ENCODE measurements at regions not wholly inside any gene's neighbourhood (a gene's known extent, or its start where the extent isn't known, plus 50 kb on each side); places are given as distances from the start of the nearest gene placed in this dataset.

DNA sequence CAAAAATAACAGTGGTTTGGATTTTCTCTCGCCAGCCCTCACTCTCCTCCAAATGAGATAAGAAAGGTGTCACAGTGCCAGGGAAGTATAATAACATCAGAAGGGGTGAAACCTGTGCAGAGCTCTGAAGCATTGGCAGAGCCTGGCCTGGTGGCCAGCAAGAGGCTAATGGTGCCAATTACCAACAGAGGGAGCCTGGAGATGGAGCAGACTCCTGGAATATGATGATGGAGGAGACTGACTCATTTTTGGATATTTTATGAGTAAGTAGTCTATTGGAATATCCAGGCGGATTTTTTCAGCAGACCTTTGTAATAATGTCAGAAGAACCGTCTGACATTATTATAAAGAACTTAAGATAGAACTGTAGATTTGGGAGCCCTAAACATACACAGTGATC, 442.6 kb upstream of the MARCKS start:
- ChIA-PET POLR2A (no interaction called here), CTCF (no interaction called here)
- DNase-seq, result no peak
- no peaks in the 10 kb centered on the region for H3K36me3 Mint-ChIP-seq (ENCODE audit: low read depth)
- H3K9me3 Mint-ChIP-seq, result no peaks in the 10 kb centered on the region
- H3K27ac Mint-ChIP-seq, result no peak overlapping the region
- no peaks in the 10 kb centered on the region for H3K4me1 Mint-ChIP-seq
- peaks cover 1% of the 10 kb centered on the region for H3K27me3 Mint-ChIP-seq
- no peak overlapping the region for H3K4me3 Mint-ChIP-seq

DNA sequence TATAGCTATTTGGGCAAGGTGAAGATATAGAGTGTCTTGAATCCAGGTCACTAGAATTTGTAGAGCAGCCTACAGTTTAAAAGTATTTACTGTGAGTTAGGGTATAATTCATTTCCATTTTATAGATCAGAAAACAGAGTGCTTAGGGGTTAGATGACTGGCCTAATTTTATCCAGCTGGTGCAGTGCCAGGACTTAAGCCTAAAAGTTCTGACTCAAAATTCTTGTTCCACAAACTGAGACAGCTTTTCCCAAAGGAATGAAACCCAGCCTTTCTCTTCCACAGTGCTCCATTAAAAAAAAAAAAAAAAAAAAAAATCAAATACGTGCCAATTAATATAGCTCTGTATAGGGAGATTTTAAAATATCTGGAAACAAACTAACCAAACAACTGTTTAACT, 441.0 kb upstream of the MARCKS start:
- Mint-ChIP-seq H3K27me3 (peaks cover 1% of the 10 kb centered on the region), H3K9me3 (no peaks in the 10 kb centered on the region), H3K4me1 (no peaks in the 10 kb centered on the region), H3K4me3 (no peak overlapping the region), H3K36me3 (ENCODE audit: low read depth) (no peaks in the 10 kb centered on the region), H3K27ac (no peak overlapping the region)
- CTCF ChIA-PET, result no interaction called here
- DNase-seq, result no peak
- POLR2A ChIA-PET, result no interaction called here

DNA sequence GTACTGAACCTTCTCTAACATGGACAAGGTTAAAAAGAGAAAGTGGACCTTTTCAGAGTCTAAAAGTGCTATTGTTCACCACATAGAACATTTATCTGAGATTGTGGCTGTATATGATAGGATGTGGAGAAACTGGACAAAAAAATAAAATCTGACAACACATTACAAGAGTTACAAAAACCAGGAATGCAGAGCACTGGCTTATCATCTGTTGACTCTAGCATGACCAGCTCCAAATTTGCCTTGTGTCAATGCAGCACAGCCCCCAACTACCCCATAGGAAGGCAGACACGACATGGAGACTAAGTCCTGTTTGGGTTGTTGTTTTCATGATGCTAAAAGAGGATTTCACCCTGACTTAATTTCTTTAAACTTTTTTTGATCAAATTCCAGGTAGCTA, 436.9 kb upstream of the MARCKS start:
- no peak for DNase-seq
- POLR2A ChIA-PET, result no interaction called here
- no peak overlapping the region for H3K4me3 Mint-ChIP-seq
- CTCF ChIA-PET, result no interaction called here
- no peak overlapping the region for H3K27ac Mint-ChIP-seq
- H3K4me1 Mint-ChIP-seq, result no peaks in the 10 kb centered on the region
- no peaks in the 10 kb centered on the region for H3K36me3 Mint-ChIP-seq (ENCODE audit: low read depth)
- no peaks in the 10 kb centered on the region for H3K27me3 Mint-ChIP-seq
- no peaks in the 10 kb centered on the region for H3K9me3 Mint-ChIP-seq

DNA sequence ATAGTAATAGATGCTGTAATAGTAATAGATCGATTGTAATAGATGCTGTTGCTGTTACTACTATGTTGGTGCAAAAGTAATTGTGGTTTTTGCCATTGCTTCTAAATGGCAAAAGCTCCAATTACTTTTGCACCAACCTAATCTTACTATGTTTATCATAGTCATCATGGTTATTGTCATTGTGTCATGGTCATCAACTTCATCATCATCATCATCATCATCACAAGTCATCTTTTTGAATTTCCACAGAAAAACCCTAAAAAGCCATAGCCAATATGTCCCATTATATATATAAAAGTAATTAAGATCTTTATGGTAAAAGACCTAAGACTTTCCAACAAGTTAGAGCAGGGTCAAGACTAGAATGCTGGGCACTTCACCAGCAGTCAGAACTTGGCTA, 435.1 kb upstream of the MARCKS start:
- ChIA-PET POLR2A (no interaction called here), CTCF (no interaction called here)
- Mint-ChIP-seq H3K4me1 (no peaks in the 10 kb centered on the region), H3K27me3 (no peaks in the 10 kb centered on the region), H3K36me3 (ENCODE audit: low read depth) (no peaks in the 10 kb centered on the region), H3K27ac (no peak overlapping the region), H3K4me3 (no peak overlapping the region), H3K9me3 (no peaks in the 10 kb centered on the region)
- no peak for DNase-seq

DNA sequence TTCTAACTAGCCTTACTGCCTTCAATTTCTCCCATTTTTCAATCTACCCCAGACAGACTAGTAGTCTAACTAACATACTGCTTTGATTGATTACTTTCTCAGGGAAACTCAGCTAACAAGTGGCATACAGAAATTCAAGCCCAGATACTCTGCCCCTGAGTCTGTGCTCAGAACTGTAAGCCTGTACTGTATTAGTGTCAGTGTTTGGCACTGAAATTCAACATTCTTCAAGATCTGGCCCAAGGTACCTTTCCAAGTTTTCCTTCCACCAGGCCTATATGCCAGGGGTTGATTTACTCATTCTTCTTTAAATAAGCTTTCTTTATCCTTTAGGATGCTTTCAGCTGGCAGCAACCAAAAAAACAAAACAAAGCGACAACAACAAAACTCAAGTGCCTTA, 433.2 kb upstream of the MARCKS start:
- CTCF ChIA-PET, result interaction anchor here (0.6 kb wide), 1 partner anchor 466 kb away, joined by 3 read pairs; no protein-coding TSS in a partner anchor
- Mint-ChIP-seq H3K4me3 (no peak overlapping the region), H3K9me3 (no peaks in the 10 kb centered on the region), H3K36me3 (ENCODE audit: low read depth) (no peaks in the 10 kb centered on the region), H3K27ac (no peak overlapping the region), H3K4me1 (no peaks in the 10 kb centered on the region), H3K27me3 (no peaks in the 10 kb centered on the region)
- POLR2A ChIA-PET, result no interaction called here
- DNase-seq, result no peak

DNA sequence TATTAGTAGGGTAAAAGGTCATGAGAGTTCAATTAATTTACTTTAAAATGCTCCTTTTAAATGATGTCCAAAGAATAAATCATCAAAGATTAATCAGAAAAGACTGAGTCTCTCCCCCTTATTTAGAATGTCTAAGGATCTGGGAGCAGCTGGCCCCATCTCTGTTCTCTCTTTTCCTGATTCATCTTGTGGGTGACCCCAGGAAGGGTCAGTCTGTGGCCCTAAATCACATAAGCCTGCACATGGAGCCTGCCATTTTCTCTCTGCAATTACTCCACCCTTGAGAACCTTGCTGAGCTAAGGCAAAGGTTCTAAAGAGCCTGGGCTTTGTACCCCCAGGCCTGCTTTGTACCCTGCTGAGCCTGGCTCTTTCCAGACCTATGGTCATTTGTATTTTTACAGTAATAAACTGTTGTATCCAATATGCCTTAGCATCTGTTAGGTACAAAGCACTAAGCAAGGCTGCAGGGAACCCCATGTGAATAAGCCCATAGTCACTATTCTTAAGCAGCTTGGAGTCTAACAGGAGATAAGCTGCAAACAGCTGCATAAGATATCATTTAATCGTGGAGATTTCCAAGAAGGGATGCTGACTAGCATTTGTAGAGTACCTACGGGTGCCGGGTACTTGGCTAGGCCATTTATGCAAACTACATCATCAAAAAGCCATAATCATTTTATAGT, 431.0 kb upstream of the MARCKS start:
- no peak for DNase-seq
- H3K9me3 Mint-ChIP-seq, result no peaks in the 10 kb centered on the region
- H3K4me3 Mint-ChIP-seq, result no peak overlapping the region
- ChIA-PET POLR2A (no interaction called here), CTCF (interaction anchor here (0.7 kb wide), 1 partner anchor 288 kb away, joined by 3 read pairs; no protein-coding TSS in a partner anchor)
- H3K4me1 Mint-ChIP-seq, result no peaks in the 10 kb centered on the region
- no peaks in the 10 kb centered on the region for H3K27me3 Mint-ChIP-seq
- H3K36me3 Mint-ChIP-seq (ENCODE audit: low read depth), result no peaks in the 10 kb centered on the region
- no peak overlapping the region for H3K27ac Mint-ChIP-seq

DNA sequence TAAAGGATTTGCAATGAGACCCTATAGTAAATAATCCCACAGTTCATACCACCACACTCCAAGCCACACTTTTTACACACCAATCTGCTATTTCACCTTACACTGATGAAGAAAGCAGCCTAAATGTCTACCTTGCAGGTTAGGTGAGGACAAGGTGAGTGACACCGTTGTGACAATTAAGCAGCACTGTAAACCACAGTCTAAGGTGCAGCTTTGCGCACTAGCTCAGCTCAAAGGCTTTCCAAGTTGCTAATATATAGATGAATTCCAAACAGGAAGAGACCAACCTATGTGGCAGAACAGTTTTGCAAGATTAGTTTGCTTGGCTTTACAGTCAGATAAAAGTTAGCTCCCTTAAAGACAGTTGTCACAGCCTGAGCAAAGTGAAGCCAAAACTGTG, 429.5 kb upstream of the MARCKS start:
- Mint-ChIP-seq H3K4me1 (no peaks in the 10 kb centered on the region), H3K27ac (no peak overlapping the region), H3K27me3 (no peaks in the 10 kb centered on the region), H3K36me3 (ENCODE audit: low read depth) (no peaks in the 10 kb centered on the region), H3K4me3 (no peak overlapping the region), H3K9me3 (no peaks in the 10 kb centered on the region)
- POLR2A ChIA-PET, result no interaction called here
- CTCF ChIA-PET, result no interaction called here
- DNase-seq, result no peak

DNA sequence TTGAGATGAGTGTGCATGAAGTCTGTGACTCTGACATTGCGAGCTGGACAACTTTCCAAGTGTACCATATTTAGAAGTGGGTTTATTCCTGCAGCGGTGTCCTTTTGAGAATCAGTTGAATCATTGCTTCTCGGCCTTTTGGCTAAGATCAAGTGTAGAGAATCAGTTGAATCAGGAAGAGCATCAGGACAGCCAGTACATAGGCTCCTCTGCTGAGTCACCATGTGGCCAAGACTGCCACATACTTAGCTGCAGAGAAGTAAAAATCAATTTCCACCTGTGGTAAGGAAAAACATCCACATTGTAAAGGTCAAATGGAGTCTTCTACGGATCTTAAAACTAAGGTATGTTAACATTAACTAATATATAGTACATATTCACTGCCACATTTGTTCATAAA, 428.4 kb upstream of the MARCKS start:
- Mint-ChIP-seq H3K27me3 (no peaks in the 10 kb centered on the region), H3K36me3 (ENCODE audit: low read depth) (no peaks in the 10 kb centered on the region), H3K27ac (no peak overlapping the region), H3K4me1 (no peaks in the 10 kb centered on the region), H3K4me3 (no peak overlapping the region), H3K9me3 (no peaks in the 10 kb centered on the region)
- ChIA-PET POLR2A (no interaction called here), CTCF (no interaction called here)
- no peak for DNase-seq

DNA sequence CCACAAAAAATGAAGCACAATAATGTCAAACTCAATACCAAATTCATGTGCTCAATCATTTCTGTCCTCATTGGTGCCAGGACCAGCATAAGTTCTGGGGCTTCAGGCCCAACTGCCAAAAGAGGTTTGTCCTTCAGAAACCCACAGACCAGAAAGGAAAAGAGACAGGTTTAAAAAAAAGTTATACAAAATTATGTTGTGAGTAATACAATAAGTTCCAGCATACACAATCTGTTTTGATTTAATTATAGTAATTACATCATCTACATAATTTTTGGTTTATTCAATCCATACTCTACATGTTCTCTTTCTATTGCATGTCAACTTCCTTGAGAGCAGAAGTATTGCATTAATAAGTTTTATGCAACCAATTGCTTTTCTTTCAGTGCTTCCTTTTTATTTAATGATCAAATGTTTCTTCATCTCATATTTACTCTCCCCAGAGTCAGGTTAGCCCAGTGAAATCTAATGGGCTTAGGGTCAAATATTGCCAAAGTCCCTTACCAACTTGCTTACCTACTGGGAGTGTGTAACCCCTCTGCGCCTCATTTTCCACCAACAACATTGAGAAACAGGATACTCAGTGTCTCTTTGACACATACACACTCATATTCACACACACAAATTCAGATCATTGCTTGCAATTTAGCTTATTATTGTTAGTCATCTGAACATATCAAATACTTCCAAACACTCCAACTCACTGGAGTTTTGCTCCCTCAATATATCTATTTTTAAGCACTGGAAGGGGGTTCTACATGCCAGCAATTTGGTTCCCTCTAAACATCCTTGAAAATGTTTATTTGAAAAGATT, 424.4 kb upstream of the MARCKS start:
- H3K36me3 Mint-ChIP-seq (ENCODE audit: low read depth), result no peaks in the 10 kb centered on the region
- ChIA-PET CTCF (no interaction called here), POLR2A (no interaction called here)
- H3K4me1 Mint-ChIP-seq, result no peaks in the 10 kb centered on the region
- no peak overlapping the region for H3K27ac Mint-ChIP-seq
- no peak overlapping the region for H3K4me3 Mint-ChIP-seq
- no peaks in the 10 kb centered on the region for H3K27me3 Mint-ChIP-seq
- DNase-seq, result no peak
- H3K9me3 Mint-ChIP-seq, result no peaks in the 10 kb centered on the region

DNA sequence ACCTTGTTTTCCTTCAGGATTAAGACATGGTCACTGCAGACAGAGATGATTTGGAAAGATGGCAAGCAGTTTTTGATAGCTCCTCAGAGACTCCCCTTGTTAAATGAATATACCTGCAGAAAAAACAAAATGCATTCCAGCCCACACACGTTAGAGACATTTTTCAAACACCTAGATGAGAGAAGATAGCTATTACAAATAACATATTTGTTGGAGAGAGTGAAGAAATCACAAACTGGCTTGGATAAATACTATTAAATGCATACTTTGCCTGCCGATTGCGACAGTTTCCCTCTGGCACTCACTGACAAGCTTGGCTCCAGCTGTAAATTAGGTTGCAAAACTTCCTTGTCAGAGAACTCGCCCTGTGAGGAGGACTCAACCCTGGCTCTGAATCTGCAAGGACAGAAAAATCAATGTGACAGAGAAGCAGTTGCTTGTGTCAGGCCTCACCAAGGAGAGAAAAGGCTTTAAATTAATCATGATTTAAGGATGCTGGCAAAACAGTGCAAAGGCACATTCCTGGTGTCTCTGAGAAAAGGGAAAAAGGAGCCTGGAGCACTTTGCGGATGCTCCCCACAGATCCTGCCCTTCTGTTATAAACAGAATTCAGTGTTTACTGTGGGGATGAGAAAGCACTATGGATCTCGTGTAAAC, 423.7 kb upstream of the MARCKS start:
- no peak overlapping the region for H3K4me3 Mint-ChIP-seq
- no peaks in the 10 kb centered on the region for H3K36me3 Mint-ChIP-seq (ENCODE audit: low read depth)
- H3K27me3 Mint-ChIP-seq, result no peaks in the 10 kb centered on the region
- no peaks in the 10 kb centered on the region for H3K9me3 Mint-ChIP-seq
- POLR2A ChIA-PET, result no interaction called here
- no peaks in the 10 kb centered on the region for H3K4me1 Mint-ChIP-seq
- no peak overlapping the region for H3K27ac Mint-ChIP-seq
- CTCF ChIA-PET, result no interaction called here
- DNase-seq, result no peak

DNA sequence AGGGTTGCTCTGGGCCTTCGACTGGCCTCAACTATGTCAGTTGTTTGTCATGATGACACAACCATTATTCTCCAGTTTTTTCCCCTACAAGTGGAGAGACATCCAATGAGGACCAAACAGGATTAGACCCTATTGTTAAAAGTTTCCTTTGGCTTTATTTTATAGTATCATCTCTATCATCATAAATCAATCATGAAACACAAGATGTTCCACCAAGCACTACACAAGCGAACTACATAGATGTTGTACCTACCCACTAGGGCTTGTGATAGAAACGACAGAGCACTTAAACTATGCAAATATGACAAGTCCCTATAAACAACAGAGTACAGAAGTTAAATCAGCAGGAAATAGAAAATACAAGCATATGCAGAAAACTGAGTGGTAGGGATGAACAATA, 422.5 kb upstream of the MARCKS start:
- CTCF ChIA-PET, result no interaction called here

DNA sequence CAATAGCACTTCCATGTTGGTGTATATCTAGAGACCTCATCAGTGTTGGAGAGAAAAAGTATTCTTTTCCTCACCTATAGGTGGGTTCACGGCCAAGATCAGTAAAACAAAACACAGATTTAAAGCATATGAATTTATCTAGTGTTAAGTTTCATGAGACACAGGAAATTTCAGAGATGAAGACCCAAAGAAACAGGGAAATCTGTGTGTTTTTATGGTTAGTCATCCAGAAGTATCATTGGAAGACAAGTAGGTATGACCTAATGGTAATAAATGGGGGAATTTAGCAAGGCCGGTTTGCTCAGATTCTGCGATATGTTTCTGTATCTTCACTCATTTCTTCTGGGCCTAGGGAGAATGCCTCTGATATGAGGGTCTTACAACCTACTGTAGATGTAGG, 419.6 kb upstream of the MARCKS start:
- ChIA-PET CTCF (no interaction called here), POLR2A (no interaction called here)
- no peak for DNase-seq
- Mint-ChIP-seq H3K4me1 (no peaks in the 10 kb centered on the region), H3K9me3 (no peaks in the 10 kb centered on the region), H3K36me3 (ENCODE audit: low read depth) (no peaks in the 10 kb centered on the region), H3K27me3 (no peaks in the 10 kb centered on the region), H3K4me3 (no peak overlapping the region), H3K27ac (no peak overlapping the region)

More for the DNA sequence above, 422.5 kb upstream of the MARCKS start:
- Mint-ChIP-seq H3K4me1 (no peaks in the 10 kb centered on the region), H3K27ac (no peak overlapping the region), H3K4me3 (no peak overlapping the region), H3K36me3 (ENCODE audit: low read depth) (no peaks in the 10 kb centered on the region), H3K27me3 (no peaks in the 10 kb centered on the region), H3K9me3 (no peaks in the 10 kb centered on the region)
- POLR2A ChIA-PET, result no interaction called here
- DNase-seq, result no peak

DNA sequence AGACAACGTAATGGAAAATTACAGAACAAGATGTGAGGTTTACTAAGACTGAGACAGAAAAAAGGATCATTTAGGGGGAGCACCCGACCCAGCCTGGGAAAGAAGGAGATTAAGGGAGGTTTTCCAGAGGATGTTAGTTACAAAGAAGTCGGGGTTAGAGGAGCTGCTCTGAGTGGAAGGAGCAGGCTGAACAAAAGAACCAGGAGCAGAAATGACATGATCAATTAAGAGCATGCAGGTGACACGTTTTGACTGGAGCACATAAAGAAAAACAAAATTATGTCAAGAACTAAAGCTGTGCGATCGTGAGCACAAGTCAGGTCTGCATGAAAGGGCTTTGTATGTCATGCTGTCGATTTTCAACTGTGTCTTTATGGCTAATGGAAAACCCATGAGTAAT, 417.3 kb upstream of the MARCKS start:
- ChIA-PET POLR2A (no interaction called here), CTCF (no interaction called here)
- no peaks in the 10 kb centered on the region for H3K4me1 Mint-ChIP-seq
- no peaks in the 10 kb centered on the region for H3K36me3 Mint-ChIP-seq (ENCODE audit: low read depth)
- H3K9me3 Mint-ChIP-seq, result no peaks in the 10 kb centered on the region
- DNase-seq, result no peak
- H3K4me3 Mint-ChIP-seq, result no peak overlapping the region
- no peak overlapping the region for H3K27ac Mint-ChIP-seq
- H3K27me3 Mint-ChIP-seq, result no peaks in the 10 kb centered on the region

DNA sequence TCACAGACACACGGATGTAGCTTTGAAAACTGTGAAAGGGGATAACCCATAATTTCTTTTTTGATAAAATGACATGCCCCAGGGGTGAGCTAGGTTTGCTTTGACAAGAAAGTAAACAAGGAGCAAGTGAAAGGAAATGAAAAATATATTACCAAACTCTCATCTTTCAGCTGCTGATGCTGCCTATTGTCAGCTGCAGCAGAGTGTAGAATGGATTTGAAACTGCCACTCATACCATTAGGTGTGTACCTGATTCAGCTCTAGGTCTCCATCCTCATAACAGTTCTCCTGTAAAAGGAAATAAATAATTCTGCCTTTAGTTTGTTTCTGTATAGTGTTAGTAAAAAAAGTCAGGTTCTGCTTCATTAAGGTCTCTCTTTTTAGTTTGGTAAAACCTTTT, 415.1 kb upstream of the MARCKS start:
- no peak overlapping the region for H3K27ac Mint-ChIP-seq
- no peaks in the 10 kb centered on the region for H3K36me3 Mint-ChIP-seq (ENCODE audit: low read depth)
- no peaks in the 10 kb centered on the region for H3K9me3 Mint-ChIP-seq
- ChIA-PET POLR2A (no interaction called here), CTCF (no interaction called here)
- no peaks in the 10 kb centered on the region for H3K27me3 Mint-ChIP-seq
- H3K4me3 Mint-ChIP-seq, result no peak overlapping the region
- no peaks in the 10 kb centered on the region for H3K4me1 Mint-ChIP-seq
- no peak for DNase-seq
